Upper lobe of right lung (tissue), 1 donor: ENCODE measurements at regions not wholly inside any gene's neighbourhood (a gene's known extent, or its start where the extent isn't known, plus 50 kb on each side); places are given as distances from the start of the nearest gene placed in this dataset.
"Not testable (repeated sequence)": the region's sequence is repeated elsewhere in the genome, so short reads cannot be mapped to it uniquely, and the experiment has no call there.

Source experiments
- ATAC-seq: fragments of 200-7000 bp; cut with Tn5 transposase; one replicate; pipeline ENCODE4 v1.9.1; 2020; ENCODE audit warnings: mild to moderate bottlenecking, moderate library complexity
- DNase-seq: peaks from one replicate; pipeline ENCODE4 v3.0.0-alpha.2; 2020
- H3K27ac ChIP-seq: fragments of 200-600 bp; one replicate; pipeline ENCODE4 v1.8.0; 2022
- H3K27me3 ChIP-seq: fragments of 200-600 bp; one replicate; pipeline ENCODE4 v1.8.0; 2022; ENCODE audit warnings: mild to moderate bottlenecking
- H3K36me3 ChIP-seq: fragments of 200-600 bp; one replicate; pipeline ENCODE4 v1.8.0; 2022
- H3K4me1 ChIP-seq: fragments of 200-600 bp; one replicate; pipeline ENCODE4 v1.8.0; 2022
- H3K4me3 ChIP-seq: fragments of 200-600 bp; one replicate; pipeline ENCODE4 v1.8.0; 2022; ENCODE audit warnings: mild to moderate bottlenecking
- H3K9me3 ChIP-seq: fragments of 200-600 bp; one replicate; pipeline ENCODE4 v1.8.0; 2022
- CTCF ChIP-seq: fragments of 200-600 bp; IDR thresholded peaks from one replicate; pipeline ENCODE4 v1.8.0; 2022; ENCODE audit warnings: antibody characterized with exemption
- intact Hi-C: fragments of 100-400 bp; cut with DNase I; formaldehyde crosslinking; loops from one replicate; pipeline ENCODE4 v1.11.0; 2022
- donor health status: DM: no; HTN: yes; CAD: no; lungs with severe emphysema.

- no peaks in the 10 kb centered on the region for H3K36me3 ChIP-seq
- TF ChIP-seq CTCF, result no peak
- no peaks in the 10 kb centered on the region for H3K27me3 ChIP-seq
- no peak for DNase-seq
- no peak for ATAC-seq
- H3K4me1 ChIP-seq, result no peaks in the 10 kb centered on the region
- no peak overlapping the region for H3K27ac ChIP-seq
- no peak overlapping the region for H3K4me3 ChIP-seq
- no peaks in the 10 kb centered on the region for H3K9me3 ChIP-seq
- intact Hi-C loops, result no loop called here
Measured at GRCh38 chr9:80994892-80995291, 694.5 kb downstream of the TLE1 start.

- H3K4me1 ChIP-seq, intact Hi-C loops, DNase-seq, H3K27me3 ChIP-seq, H3K9me3 ChIP-seq, ATAC-seq, H3K4me3 ChIP-seq, H3K36me3 ChIP-seq, H3K27ac ChIP-seq: not testable (repeated sequence)
Measured at GRCh38 chr9:80985595-80985994, 703.8 kb downstream of the TLE1 start.

DNA sequence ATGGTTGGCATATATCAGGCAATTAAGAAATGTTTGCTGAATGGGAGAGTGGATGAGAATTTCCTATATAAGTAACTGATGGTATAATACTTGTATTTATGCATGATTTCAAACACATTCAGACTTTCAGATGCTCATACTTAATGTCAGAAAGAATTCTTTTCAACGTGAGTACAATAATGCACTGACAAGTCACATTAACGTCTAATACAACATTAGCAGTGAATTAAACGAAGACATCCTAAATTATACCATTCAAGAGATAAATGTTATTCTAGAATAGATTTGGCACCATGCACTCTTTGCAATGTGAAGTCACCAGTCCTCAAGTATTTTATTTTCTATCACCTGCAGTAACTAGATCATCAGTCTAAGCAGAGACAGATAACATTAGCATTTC, 712.9 kb downstream of the TLE1 start:
- no peak overlapping the region for H3K4me3 ChIP-seq
- DNase-seq (no peak), ATAC-seq (no peak)
- no peak for TF ChIP-seq CTCF
- no peaks in the 10 kb centered on the region for H3K27me3 ChIP-seq
- intact Hi-C loops, result no loop called here
- H3K36me3 ChIP-seq, result no peaks in the 10 kb centered on the region
- no peaks in the 10 kb centered on the region for H3K4me1 ChIP-seq
- H3K9me3 ChIP-seq, result no peaks in the 10 kb centered on the region
- H3K27ac ChIP-seq, result no peak overlapping the region

DNA sequence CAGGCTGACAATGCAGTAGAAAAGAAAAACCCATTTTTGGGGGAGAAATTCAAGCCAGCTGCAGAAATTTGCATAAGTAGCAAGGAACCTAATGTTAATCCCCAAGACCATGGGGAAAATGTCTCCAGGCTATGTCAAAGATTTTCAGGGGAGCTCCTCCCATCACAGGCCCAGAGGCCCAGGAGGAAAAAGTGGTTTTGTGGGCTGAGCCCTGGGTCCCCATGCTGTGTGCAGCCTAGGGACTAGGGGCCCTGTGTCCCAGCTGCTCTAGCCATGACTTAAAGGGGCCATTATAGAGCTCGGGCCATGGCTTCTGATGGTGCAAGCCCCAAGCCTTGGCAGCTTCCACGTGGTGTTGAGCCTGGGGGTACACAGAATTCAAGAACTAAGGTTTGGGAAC, 719.0 kb downstream of the TLE1 start:
- H3K27me3 ChIP-seq, DNase-seq, H3K27ac ChIP-seq, H3K9me3 ChIP-seq, ATAC-seq, H3K4me1 ChIP-seq, H3K4me3 ChIP-seq, H3K36me3 ChIP-seq, intact Hi-C loops: not testable (repeated sequence)

DNA sequence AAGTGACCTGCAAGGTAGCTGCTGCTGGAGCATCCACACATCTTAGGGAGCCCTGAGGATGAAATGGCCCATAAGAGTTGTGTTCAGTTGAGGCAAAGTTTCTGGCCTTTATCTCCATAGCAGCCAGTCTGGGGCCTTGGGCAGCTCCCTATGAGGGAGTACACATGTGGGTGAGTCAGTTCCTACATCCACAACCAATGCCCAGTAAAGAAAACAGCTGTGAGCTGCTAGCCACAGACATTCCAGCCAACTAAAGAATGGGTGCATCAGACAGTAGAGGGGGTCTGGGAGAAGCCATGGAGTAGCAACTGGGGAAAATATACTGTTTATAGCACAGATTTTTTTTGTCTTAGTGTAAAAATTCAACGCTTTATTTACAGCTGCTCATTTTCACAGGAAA, 720.7 kb downstream of the TLE1 start:
- no peaks in the 10 kb centered on the region for H3K36me3 ChIP-seq
- DNase-seq, result no peak
- intact Hi-C loops, result no loop called here
- no peak overlapping the region for H3K4me3 ChIP-seq
- no peaks in the 10 kb centered on the region for H3K27me3 ChIP-seq
- no peak for TF ChIP-seq CTCF
- no peaks in the 10 kb centered on the region for H3K4me1 ChIP-seq
- no peak overlapping the region for H3K27ac ChIP-seq
- no peaks in the 10 kb centered on the region for H3K9me3 ChIP-seq
- ATAC-seq, result no peak

GRCh38 chr9:80964914-80965313, 724.4 kb downstream of the TLE1 start:
- intact Hi-C loops, result no loop called here
- Histone ChIP-seq H3K36me3 (no peaks in the 10 kb centered on the region), H3K27ac (no peak overlapping the region), H3K4me1 (no peaks in the 10 kb centered on the region), H3K9me3 (no peaks in the 10 kb centered on the region), H3K4me3 (no peak overlapping the region), H3K27me3 (no peaks in the 10 kb centered on the region)
- no peak for TF ChIP-seq CTCF
- DNase-seq (no peak), ATAC-seq (no peak)

DNA sequence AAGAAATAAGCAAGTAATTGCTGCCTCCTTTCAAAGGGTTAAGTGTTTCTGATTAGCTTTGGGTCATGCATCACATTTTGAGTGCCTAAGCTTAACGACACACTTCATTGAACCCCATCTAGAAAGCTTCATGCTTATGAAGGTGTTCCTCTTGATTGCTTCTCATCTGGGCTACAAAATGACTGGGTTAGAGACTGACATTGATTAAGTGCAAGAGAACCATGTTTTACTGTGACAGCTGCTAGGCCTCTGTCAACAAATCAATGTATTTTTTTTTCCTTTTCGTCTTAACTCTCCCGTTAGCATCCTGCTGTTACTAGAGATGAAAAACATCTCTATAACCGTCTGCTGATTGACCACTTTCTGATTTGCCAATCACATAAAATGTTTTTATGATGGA, 725.0 kb downstream of the TLE1 start:
- H3K9me3 ChIP-seq, result no peaks in the 10 kb centered on the region
- no peaks in the 10 kb centered on the region for H3K4me1 ChIP-seq
- no peaks in the 10 kb centered on the region for H3K36me3 ChIP-seq
- no peak overlapping the region for H3K4me3 ChIP-seq
- H3K27me3 ChIP-seq, result no peaks in the 10 kb centered on the region
- no peak overlapping the region for H3K27ac ChIP-seq
- DNase-seq (no peak), ATAC-seq (no peak)
- intact Hi-C loops, result no loop called here
- TF ChIP-seq CTCF, result no peak
